HG02938 (cell line): ENCODE measurements at regions not wholly inside any gene's neighbourhood (a gene's known extent, or its start where the extent isn't known, plus 50 kb on each side); places are given as distances from the start of the nearest gene placed in this dataset.
"Not testable (repeated sequence)": the region's sequence is repeated elsewhere in the genome, so short reads cannot be mapped to it uniquely, and the experiment has no call there.

Experiments
- ATAC-seq: cut with Tn5 transposase; IDR thresholded peaks from one replicate; pipeline ENCODE4 v1.9.1; 2021; ENCODE audit warnings: mild to moderate bottlenecking, moderate library complexity; ENCODE audit not compliant: unreplicated experiment

DNA sequence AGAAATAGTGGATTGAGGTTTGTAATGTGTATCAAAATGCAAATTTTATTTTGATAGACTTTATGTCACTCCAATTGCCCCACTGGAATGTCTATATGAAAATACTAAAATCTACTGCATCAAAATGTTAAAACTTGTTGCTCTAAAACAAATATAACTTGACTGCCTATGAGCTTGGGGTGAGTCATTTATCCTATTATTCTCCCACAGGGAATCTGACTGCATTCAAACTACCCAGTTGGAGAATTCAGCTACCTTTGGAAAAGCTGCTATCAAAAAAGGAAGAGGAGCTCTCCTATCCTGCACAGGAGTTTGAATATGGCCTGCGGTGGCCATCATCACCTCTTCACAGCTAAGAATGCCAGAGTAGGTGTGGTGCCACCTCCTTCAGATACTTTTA, 173.1 kb downstream of the KLHL28 start:
- ATAC-seq: no peak

DNA sequence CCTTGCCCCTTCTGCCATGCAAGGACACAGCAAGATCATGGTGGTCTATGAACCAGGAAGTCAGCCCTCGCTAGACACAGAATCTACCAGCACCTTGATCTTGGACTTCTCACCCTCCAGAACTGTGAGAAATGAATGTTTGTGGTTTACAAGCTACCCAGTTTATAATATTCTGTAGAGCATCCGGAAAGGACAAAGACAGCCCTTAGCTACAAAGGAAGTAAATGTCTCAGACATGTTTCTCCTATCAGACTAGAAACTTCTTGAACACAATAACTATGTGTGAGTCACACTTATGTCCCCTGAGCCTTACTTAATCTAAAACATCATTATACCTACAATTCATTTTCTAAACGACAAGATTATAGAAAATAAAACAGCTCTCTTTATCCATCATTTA, 176.7 kb downstream of the KLHL28 start:
- no peak for ATAC-seq

DNA sequence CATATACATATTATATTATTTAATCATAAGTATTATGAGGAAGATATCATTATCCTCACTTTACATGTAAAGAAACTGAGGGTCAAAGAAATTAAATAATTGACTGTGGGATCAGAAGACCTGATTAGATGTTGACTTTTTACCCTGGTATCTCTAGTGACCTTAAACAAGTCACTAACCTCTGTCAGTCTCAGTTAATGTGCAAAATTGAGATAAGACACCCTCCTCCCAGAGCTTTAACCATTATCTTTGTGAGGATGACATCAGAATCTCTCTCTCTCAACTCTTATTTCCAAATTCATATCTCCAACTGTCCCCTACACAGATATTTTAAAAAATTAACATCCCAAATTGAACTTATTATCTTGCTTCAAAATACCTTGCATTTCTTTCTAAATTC, 177.8 kb downstream of the KLHL28 start:
- no peak for ATAC-seq

DNA sequence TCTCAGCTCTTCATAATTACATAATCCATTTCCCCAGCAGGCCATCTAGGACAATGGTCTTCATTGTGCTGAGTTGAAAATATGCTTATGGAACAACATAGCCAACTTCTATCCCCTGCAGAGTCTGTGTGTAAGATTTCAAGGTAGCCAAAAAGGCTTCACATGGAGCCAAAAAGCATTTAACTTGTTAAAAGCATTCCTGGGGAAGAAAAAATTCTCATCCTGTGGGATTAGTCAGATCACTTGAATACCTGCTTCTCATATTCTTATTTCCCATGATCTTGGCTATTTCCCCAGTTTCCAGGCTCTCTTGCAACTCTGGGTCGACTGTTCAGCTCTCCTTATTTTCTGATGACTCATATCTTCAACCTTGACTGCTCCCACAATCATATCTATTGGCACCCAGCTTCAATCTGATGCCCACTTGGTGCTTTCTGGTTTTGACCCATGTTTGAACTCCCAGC, 178.9 kb downstream of the KLHL28 start:
- ATAC-seq: no peak

DNA sequence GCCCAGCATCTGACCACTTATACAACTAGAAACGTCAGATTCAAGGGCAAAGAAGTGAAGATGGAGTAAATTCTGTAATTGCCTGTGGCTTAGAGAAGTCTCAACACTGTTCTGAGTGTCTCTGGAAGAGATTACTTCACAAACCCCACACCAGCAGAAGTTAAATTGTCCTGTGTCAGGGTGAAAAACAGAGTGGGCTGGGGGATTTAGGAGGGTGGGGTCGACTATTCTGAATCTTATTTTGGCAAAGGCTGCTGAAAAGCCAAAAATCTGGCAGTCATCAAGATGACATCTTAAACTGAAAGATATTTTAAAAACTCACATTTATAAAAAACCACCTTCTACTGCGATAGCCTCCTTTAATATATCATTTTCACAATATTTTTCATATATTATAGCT, 180.8 kb downstream of the KLHL28 start:
- ATAC-seq: no peak

DNA sequence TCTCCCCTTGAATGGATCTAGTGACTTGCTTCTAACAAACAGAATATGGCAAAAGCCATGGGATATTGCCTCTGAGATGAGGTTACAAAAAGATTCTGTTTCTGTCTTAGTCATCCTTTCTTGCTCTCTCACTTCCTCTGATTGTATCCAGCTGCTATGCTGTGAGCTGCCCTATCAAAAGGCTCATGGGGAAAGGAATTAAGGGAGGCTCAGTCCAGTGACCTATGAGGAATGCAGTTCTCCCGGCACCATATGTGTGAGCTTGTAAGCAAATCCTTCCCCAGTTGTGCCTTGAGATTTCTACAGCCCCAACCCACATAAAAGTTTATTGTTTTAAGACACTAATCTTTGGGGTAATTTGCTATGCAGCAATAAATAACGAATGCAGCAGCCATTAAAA, 183.1 kb downstream of the KLHL28 start:
- no peak for ATAC-seq

DNA sequence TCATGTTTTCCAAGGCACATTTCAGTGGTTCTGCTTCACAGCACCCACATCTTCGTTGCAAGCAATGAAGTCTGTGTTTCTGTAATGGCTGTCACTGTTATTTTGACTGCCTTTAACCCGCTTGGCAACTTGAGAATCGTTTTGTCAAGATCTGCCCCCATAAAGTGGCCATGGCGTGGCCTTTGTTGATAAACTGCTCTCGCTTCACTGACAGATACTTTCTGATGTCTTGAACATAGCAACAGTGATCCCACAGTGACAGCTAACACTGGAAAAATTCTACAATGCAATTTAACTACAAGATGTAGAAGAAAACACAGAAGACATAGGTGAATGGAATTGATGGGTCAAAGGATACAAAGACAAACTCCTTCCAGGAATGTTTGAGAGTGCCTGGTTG, 184.2 kb downstream of the KLHL28 start:
- ATAC-seq: no peak

DNA sequence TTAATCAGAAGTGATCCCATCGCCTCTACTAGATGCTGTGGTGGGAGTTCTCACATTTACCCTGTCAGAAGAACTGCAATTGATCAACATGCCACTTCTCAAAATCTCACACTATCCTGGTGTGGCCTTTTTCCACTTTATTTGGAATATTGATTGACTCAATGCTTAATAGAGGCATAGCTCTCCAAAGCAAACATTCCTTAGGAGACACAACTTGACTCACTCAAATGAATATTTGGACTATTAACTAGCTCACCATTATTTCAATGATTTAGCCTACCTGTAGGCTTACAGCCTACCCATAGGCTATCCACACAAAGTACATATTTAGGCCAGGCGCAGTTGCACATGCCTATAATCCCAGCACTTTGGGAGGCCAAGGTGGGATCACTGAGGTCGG, 186.5 kb downstream of the KLHL28 start:
- no peak for ATAC-seq

DNA sequence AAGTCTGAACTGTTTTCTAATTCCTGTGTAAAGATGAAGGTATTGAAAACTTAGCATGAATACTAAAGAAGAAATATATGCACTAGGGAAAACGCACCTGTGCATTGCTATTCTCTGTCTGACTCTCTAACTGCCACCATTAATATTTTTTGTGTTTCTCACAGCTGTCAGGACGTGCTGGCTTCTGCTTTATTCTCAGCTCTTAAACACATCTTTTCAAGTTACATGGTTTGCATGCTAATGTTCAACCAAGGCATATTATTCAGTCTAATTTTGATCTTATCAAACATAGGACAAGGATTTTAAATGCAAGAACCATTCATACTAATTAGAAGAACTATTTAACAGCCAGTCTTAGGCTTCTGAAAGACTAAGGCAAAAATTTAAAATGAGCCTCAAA, 187.4 kb downstream of the KLHL28 start:
- ATAC-seq: no peak

DNA sequence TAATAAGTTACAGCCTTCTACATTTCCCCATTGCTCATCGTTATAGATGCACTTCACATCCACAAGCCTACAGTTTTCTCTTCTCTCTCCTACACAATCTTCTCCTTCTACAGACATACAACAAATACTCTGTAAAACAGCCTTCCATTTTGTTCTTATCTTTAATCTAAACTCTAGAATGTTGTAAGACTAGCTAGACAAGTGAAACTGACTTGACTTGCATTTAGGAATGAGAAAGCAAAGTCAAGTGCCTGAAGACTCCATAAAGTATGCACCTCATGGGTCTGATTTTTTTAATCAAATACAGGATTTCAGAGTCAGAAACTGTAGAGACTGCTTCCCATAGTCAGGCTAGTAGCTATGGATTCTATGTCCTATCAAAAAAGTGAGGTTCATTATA, 190.3 kb downstream of the KLHL28 start:
- no peak for ATAC-seq

DNA sequence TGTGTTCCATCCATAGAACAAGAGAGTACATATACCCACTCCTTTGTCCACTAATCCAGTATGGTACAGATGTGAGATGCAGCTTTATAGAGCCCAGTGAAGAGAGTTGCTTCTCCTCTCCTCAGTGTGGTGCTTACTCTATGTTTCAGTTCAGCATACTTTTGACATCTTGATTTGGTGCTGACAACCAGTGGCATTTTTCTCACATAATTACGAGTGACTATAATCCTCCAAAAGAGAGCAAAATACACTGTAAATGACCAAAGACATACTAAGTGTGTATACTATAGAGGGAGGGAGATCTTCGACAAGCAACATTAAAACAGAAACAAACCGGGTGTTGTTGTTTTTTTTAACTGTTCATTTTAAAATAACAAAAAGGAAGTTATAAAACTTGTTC, 191.5 kb downstream of the KLHL28 start:
- no peak for ATAC-seq

DNA sequence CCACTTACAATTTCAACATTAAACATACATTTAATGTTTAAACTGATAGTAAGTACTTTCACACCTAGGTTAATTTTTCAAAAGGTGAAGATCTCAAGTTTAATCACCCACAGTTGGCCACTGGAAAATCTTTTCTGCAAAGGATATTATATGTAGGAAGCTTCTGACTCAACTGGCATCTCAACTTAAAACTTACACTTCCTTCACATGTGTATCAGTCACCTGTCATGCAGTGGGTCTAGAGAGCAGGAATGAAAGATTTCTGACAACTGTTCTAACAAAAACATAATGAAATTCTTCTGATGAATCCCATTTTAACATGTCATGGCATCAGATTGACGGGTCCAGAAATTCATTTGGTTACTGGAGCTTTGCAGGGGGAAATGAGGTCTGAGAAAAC, 192.8 kb downstream of the KLHL28 start:
- ATAC-seq: no peak

DNA sequence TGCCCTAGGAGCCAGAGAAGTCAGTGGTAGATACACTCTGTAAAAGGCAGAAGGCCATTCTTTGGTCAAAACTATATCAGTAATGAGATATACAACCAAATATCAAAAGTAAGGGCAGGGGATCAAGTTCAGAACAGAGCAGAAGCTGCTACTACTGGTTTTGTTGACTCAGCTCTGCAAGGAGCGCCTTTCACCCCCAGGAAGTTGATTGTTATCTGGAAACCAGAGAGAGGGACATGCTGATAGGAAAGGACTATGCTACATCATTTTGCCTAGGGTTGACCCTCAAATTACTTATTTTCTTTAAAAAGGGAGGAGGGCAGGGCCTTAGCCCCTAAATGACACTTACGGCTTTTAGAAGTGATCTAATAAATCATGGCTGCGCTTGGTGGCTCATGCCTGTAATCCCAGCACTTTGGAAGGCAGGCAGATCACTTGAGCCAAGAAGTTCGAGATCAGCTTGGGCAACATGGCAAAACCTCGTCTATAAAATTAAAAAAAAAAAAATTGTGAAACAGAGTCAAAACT, 194.0 kb downstream of the KLHL28 start:
- ATAC-seq: no peak

DNA sequence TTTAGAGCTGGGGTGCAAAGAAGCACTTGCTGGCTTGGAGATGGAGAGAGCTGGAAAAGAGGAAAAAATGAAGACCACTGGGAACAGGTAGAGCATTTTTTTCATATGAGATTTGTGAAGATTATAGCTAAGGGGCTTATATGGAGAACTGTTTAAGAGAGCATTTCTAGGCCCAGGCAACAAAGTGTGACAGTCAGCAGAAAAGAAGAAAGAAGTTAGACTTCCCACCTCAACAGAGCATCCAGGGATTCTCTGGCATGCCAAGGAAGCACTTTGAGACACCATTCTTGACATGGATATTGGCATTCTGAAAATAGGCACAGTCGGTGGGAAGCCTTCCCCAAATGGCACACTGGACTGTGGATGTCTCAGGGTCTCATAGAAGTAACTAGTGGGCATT, 195.5 kb downstream of the KLHL28 start:
- ATAC-seq: no peak

DNA sequence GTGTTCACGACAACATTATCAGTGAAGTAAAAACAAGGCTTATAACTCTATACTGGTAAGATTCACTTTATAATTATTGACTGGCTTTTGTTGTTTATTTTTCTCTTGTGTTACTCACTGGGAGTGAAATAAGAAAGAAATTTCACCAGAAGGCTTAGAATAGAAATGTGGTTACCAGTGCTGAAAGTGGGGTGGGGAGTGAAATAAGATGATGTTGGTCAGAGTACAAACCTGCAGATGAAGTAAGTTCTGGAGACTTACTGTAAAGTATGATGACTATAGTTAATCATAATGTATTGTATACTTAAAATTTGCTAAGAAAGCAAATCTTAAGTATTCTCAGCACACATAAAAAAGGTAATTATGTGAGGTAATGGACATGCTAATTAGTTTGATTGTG, 198.4 kb downstream of the KLHL28 start:
- ATAC-seq: no peak

DNA sequence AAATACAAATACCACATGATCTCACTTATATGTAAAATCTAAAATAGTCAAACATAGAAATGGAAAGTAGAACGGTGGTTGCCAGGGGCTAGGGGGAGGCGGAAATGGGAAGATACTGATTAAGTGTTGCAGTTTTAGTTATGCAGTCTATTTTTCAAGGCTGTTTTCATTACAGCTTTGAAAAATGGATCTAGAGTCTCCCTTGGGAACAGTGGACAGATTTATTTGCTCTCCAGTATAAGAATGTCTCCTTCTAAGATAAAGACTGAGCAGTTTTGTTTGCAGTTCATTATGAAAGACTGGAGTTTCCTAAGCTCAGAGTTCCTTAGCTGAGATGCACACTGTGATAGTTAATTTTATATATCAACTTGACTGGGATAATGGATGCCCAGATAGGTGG, 202.5 kb downstream of the KLHL28 start:
- no peak for ATAC-seq

DNA sequence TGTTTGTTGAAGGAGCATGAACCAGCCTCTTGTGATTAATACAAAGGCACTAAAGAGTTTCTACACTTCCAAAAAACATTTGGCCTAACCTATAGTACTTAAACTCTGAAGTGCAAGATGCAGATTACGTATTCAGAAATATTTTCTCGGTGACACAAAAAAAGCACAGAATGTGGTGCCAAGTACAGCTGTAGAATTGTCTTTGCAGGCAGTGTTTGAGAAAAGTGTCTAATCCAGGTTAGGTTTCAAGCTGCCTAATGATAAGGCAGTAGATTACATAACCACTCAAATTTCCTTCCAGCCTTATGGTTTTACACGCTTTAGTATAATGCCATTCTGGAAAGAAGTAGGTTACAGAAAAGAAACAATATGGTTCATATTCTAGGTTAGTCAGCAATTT, 205.2 kb downstream of the KLHL28 start:
- ATAC-seq: no peak

DNA sequence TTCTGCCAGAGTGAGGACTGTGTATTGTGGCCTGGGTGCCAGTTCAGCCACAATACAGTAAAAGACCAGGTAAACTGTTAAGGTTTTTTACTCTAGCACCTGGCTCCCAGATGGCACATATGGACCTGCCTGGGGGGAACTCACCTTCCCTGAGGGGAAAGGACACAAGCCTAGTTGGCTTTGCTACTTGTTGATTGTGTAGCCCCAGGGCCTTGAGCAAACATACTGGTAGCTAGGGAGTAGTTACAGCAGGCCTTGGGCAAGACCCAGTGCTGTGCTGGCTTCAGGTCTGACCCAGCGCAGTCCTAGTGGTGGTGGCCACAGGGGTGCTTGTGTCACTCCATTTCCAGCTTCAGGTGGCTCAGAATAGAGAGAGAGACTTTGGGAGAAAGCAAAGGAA, 216.4 kb downstream of the KLHL28 start:
- no peak for ATAC-seq

DNA sequence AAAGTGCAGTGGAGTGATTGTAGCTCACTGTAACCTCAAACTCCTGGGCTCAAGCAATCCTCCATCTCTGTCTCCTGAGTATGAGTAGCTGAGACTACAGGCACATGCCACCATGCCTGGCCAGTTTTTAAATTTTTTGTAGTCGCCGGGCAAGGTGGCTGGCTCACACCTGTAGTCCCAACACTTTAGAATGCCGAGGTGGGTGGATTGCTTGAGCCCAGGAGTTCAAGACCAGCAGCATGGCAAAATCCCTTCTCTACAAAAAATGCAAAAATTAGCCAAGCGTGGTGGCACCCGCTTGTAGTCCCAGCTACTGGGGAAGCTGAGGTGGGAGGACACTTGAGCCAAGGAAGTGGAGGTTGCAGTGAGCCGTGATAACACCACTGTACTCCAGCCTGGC, 219.5 kb downstream of the KLHL28 start:
- no peak for ATAC-seq

DNA sequence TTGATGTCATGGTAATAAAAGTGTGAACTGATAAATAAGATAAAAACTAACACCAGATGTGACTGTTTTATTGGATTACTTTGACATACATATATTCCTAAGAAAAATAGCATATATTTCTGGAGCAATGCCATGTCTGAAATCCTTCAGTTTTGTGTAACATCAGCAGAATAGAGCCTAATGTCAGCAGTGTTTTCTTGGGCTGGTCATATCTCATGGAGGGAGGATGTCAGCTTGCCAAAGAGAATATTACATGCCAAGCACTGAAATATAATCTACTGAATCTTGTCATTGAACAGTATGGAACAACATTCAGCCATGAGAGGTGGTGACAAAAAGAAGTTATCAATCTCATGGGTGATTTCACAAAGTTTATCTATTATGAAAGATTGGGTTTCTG, 220.3 kb downstream of the KLHL28 start:
- ATAC-seq: no peak

DNA sequence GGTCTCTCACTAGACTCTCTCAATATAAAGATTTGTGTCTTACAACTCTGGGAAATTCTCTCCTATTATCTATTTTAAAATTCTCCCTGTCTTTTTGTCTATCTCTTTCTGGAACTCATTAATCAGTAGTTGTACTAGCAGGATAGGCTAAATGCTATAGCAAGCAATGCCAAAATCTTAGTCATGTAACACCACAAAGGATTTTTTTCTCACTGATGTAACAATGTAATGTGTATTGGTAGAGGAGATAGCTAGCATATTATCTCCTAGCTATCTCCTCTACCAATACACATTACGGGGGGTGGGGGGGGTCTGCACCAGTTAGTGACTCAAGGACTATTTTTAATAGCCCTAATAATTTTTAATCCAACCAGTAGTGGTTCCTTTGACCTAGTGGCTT, 225.4 kb downstream of the KLHL28 start:
- no peak for ATAC-seq

DNA sequence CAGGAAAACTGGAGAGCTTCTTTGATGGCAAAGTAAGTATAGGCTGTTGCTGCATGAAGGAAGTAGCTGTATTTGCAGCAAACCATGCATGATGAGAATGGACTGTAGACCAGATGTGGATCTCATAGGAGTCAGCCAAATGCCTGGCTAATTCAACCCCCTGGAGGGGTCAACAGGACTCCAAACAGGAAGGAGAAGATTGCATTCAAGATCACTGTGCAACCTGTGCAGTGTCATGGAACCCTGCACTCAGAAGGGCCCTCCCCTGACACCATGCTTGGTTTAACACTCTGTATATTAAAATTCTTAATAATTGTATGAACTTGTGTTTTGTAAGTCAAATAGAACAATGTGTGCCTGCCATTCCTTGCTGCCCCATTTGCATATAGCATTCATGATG, 225.1 kb upstream of the FSCB start:
- ATAC-seq: no peak

DNA sequence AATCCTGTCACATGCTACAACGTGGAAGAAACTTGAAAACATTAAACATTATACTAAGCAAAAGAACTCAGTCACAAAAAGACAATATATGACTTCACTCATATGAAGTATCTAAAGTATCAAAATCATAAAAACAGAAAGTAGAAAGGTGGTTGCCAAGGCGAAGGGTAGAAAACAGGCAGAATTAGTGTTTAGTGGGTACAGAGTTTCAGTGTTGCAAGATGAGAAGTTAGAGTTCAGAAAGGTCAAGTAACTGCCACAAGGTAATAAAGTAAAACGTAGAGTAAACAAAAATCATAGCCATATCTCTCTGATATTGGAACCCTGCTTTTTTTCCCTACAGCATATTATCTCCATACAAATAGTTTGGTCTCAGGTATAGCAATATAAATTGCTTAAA, 223.8 kb upstream of the FSCB start:
- no peak for ATAC-seq

DNA sequence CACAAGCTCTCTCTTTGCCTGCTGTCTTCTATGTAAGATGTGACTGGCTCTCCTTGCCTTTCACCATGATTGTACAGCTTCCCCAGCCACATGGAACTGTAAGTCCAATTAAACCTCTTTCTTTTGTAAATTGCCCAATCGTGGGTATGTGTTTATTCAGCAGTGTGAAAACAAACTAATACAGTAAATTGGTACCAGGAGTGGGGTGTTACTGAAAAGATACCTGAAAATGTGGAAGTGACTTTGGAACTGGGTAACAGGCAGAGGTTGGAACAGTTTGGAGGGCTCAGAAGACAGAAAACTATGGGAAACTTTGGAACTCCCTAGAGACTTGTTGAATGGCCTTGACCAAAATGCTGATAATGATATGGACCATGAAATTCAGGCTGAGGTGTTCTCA, 214.3 kb upstream of the FSCB start:
- ATAC-seq: not testable (repeated sequence)
